ENCODE measurements at regions not wholly inside any gene's neighbourhood (a gene's known extent, or its start where the extent isn't known, plus 50 kb on each side); places are given as distances from the start of the nearest gene placed in this dataset.

DNA sequence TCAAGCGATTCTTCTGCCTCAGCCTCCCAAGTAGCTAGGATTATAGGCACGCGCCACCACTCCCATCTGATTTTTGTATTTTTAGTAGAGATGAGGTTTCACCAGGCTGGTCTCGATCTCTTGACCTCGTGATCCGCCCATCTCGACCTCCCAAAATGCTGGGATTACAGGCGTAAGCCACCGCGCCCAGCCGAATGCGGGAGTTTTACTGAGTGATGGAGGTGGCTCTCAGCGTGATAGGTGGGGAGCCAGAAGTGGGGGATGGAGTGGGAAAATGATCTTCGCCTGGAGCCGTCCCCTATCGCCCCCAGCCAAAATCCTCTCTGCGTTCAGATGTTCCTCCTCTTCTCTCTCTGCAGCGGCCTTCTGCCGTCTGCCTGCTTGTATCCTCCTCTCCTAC, 348.4 kb upstream of the NPSR1 start (continued):
- TF ChIP-seq, protein P1, sequence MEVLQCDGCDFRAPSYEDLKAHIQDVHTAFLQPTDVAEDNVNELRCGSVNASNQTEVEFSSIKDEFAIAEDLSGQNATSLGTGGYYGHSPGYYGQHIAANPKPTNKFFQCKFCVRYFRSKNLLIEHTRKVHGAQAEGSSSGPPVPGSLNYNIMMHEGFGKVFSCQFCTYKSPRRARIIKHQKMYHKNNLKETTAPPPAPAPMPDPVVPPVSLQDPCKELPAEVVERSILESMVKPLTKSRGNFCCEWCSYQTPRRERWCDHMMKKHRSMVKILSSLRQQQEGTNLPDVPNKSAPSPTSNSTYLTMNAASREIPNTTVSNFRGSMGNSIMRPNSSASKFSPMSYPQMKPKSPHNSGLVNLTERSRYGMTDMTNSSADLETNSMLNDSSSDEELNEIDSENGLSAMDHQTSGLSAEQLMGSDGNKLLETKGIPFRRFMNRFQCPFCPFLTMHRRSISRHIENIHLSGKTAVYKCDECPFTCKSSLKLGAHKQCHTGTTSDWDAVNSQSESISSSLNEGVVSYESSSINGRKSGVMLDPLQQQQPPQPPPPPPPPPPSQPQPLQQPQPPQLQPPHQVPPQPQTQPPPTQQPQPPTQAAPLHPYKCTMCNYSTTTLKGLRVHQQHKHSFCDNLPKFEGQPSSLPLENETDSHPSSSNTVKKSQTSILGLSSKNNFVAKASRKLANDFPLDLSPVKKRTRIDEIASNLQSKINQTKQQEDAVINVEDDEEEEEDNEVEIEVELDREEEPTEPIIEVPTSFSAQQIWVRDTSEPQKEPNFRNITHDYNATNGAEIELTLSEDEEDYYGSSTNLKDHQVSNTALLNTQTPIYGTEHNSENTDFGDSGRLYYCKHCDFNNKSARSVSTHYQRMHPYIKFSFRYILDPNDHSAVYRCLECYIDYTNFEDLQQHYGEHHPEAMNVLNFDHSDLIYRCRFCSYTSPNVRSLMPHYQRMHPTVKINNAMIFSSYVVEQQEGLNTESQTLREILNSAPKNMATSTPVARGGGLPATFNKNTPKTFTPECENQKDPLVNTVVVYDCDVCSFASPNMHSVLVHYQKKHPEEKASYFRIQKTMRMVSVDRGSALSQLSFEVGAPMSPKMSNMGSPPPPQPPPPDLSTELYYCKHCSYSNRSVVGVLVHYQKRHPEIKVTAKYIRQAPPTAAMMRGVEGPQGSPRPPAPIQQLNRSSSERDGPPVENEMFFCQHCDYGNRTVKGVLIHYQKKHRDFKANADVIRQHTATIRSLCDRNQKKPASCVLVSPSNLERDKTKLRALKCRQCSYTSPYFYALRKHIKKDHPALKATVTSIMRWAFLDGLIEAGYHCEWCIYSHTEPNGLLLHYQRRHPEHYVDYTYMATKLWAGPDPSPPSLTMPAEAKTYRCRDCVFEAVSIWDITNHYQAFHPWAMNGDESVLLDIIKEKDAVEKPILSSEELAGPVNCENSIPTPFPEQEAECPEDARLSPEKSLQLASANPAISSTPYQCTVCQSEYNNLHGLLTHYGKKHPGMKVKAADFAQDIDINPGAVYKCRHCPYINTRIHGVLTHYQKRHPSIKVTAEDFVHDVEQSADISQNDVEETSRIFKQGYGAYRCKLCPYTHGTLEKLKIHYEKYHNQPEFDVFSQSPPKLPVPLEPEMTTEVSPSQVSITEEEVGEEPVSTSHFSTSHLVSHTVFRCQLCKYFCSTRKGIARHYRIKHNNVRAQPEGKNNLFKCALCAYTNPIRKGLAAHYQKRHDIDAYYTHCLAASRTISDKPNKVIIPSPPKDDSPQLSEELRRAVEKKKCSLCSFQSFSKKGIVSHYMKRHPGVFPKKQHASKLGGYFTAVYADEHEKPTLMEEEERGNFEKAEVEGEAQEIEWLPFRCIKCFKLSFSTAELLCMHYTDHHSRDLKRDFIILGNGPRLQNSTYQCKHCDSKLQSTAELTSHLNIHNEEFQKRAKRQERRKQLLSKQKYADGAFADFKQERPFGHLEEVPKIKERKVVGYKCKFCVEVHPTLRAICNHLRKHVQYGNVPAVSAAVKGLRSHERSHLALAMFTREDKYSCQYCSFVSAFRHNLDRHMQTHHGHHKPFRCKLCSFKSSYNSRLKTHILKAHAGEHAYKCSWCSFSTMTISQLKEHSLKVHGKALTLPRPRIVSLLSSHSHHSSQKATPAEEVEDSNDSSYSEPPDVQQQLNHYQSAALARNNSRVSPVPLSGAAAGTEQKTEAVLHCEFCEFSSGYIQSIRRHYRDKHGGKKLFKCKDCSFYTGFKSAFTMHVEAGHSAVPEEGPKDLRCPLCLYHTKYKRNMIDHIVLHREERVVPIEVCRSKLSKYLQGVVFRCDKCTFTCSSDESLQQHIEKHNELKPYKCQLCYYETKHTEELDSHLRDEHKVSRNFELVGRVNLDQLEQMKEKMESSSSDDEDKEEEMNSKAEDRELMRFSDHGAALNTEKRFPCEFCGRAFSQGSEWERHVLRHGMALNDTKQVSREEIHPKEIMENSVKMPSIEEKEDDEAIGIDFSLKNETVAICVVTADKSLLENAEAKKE (CRISPR knock-in tag; IDR thresholded peaks at IDR 0.05): no peak
- no peak for TF ChIP-seq ZNF331 (CRISPR knock-in tag; IDR thresholded peaks at IDR 0.05; ENCODE audit: low read depth)
- TF ChIP-seq, protein P2, sequence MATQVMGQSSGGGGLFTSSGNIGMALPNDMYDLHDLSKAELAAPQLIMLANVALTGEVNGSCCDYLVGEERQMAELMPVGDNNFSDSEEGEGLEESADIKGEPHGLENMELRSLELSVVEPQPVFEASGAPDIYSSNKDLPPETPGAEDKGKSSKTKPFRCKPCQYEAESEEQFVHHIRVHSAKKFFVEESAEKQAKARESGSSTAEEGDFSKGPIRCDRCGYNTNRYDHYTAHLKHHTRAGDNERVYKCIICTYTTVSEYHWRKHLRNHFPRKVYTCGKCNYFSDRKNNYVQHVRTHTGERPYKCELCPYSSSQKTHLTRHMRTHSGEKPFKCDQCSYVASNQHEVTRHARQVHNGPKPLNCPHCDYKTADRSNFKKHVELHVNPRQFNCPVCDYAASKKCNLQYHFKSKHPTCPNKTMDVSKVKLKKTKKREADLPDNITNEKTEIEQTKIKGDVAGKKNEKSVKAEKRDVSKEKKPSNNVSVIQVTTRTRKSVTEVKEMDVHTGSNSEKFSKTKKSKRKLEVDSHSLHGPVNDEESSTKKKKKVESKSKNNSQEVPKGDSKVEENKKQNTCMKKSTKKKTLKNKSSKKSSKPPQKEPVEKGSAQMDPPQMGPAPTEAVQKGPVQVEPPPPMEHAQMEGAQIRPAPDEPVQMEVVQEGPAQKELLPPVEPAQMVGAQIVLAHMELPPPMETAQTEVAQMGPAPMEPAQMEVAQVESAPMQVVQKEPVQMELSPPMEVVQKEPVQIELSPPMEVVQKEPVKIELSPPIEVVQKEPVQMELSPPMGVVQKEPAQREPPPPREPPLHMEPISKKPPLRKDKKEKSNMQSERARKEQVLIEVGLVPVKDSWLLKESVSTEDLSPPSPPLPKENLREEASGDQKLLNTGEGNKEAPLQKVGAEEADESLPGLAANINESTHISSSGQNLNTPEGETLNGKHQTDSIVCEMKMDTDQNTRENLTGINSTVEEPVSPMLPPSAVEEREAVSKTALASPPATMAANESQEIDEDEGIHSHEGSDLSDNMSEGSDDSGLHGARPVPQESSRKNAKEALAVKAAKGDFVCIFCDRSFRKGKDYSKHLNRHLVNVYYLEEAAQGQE (IDR thresholded peaks at IDR 0.05; ENCODE audit: unreplicated experiment): no peak
- no peak for TF ChIP-seq POLR2AphosphoS5 (IDR thresholded peaks at IDR 0.05; ENCODE audit: low read depth)

DNA sequence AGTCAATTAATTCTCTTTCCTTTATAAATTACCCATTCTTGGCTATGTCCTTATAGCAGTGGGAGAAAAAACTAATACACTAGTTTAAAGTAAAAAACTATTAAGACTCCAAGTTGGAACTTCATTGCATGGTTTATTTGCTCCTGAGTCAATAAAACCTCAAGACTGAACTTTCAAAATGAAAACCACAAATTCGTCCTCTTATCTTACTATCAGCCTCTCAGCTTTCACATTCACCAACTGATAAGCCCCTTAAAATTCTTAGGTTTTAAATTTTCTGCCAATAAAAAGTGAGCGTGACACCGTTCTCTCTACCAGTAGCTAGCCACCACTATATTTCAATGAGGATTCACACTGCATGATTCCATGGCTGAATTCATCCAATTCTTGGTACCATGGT, 346.4 kb upstream of the NPSR1 start:
- Mint-ChIP-seq H3K9me3 (peaks cover 22% of the 10 kb centered on the region), H3K4me3 (no peak overlapping the region), H3K27ac (no peak overlapping the region), H3K4me1 (no peaks in the 10 kb centered on the region), H3K36me3 (ENCODE audit: low read depth) (peaks cover 18% of the 10 kb centered on the region; the same call in 2 of the 3 replicates), H3K27me3 (ENCODE audit: insufficient read depth, low read depth, poor library complexity) (peaks cover 2% of the 10 kb centered on the region)
- Histone ChIP-seq H3K79me2 (replicated peaks; ENCODE audit: insufficient read depth) (no peaks in the 10 kb centered on the region), H3K36me3 (ENCODE audit: insufficient read depth) (no peaks in the 10 kb centered on the region; the same call in 1 of the 2 replicates), H3K4me1 (ENCODE audit: insufficient read depth) (no peaks in the 10 kb centered on the region), H3F3A (replicated peaks; ENCODE audit: low read depth) (no peaks in the 10 kb centered on the region), H3K4me3 (no peak overlapping the region), H3K4me2 (no peak overlapping the region), H3K9me2 (ENCODE audit: insufficient read depth) (no peaks in the 10 kb centered on the region), H4K20me1 (replicated peaks; ENCODE audit: insufficient read depth) (no peaks in the 10 kb centered on the region), H3K27ac (ENCODE audit: low read depth) (no peak overlapping the region), H3K27me3 (ENCODE audit: insufficient read depth) (no peaks in the 10 kb centered on the region), H2AFZ (no peak overlapping the region)
- no peak for DNase-seq (ENCODE audit: low spot score)
- no peak for ATAC-seq
- TF ChIP-seq NANOG (IDR thresholded peaks at IDR 0.05; ENCODE audit: borderline replicate concordance): no peak
- no peak for TF ChIP-seq STAT1 (IDR thresholded peaks at IDR 0.05; ENCODE audit: unreplicated experiment)
- TF ChIP-seq EZH2 (IDR thresholded peaks at IDR 0.05; ENCODE audit: low read depth, unreplicated experiment): no peak
- TF ChIP-seq JUNB (IDR thresholded peaks at IDR 0.05; ENCODE audit: unreplicated experiment): no peak
- TF ChIP-seq, protein P2 (IDR thresholded peaks at IDR 0.05; ENCODE audit: unreplicated experiment): no peak
- no peak for TF ChIP-seq POLR2AphosphoS5 (IDR thresholded peaks at IDR 0.05; ENCODE audit: low read depth)
- TF ChIP-seq, protein P3, sequence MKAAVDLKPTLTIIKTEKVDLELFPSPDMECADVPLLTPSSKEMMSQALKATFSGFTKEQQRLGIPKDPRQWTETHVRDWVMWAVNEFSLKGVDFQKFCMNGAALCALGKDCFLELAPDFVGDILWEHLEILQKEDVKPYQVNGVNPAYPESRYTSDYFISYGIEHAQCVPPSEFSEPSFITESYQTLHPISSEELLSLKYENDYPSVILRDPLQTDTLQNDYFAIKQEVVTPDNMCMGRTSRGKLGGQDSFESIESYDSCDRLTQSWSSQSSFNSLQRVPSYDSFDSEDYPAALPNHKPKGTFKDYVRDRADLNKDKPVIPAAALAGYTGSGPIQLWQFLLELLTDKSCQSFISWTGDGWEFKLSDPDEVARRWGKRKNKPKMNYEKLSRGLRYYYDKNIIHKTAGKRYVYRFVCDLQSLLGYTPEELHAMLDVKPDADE (IDR thresholded peaks at IDR 0.05): no peak
- no peak for TF ChIP-seq ZNF114 (CRISPR knock-in tag; IDR thresholded peaks at IDR 0.05)

Data from GM23338 (cell line).